HG02588 (cell line): ENCODE measurements at regions not wholly inside any gene's neighbourhood (a gene's known extent, or its start where the extent isn't known, plus 50 kb on each side); places are given as distances from the start of the nearest gene placed in this dataset.

Experiments
- ATAC-seq: cut with Tn5 transposase; IDR thresholded peaks from one replicate; pipeline ENCODE4 v1.9.1; 2021; ENCODE audit warnings: mild to moderate bottlenecking, moderate library complexity; ENCODE audit not compliant: unreplicated experiment

DNA sequence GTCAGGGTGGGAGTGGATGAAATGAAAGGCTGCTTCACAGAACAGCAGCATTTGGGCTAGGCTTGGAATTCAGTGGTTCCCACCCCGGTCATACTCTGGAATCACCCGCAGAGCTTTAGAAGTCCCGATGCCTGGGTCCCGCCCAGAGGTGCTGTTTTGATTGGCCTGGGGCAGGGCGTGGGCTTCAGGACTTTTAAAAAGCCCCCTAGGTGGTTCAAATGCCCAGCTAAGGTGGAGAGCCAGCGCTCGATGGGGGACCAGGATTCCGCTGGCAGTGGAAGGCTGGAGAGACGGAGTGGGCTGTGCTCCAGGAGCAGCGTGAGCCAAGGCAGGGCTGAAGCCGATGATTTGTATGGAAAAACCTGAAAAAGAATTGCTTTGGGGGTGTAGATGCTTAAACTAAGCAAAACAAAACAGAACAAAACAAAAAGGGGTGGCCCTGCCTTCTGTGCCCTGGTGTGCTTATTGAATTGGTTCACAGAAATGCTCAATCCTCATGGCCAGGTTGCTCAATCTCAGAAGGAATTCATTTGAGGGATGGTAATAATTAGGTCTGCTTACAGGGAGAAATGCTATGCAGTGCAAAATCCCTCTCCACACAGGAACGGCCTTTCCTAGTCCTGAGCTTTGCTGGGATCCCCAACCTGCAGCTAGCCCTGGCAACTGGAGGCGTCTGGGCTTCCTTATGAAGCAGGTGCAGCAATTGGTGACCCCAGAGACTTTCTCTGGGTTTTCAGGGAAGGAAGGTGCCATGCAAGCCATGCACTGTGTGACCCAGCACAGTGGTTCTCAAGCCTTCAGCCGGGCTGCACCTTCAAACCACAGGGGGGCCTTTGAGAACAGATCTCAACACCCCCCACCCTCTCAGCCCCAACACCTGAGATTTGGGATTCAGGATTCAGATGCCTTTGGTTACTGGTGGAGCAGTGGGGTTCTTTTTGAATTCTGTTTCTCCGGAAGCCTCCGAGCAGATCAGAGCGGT is 174.0 kb upstream of the ZNF618 start:
- ATAC-seq = no peak

DNA sequence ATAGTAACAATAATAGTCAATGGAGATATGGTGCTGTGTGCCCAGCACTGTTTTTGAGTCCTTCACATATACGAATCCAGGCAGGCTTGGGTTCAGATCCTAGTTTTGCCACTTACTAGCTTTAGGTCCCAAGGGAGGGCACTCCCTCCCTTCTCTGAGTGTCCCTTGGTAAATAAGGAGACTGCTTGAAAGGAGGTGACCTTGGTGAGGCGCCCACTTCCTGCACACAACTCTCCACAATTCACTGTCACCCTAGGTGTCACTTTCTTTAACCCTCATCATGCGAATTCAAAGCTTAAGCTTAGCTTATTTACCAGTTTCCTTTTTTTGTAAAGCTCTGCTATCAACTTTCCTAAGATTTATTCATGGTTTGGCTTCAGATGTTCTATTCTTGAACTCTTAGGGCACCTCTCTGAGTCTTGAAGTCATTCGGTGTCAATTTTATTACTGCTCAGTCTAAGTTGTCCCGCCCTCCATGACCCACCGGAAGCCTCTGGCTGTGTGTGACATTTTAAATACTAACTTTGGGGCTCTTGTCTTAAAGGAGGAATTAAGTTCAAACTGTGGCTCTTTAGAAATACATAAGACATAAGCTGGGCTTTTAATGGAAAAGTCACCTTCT is 170.7 kb upstream of the ZNF618 start:
- no peak for ATAC-seq

DNA sequence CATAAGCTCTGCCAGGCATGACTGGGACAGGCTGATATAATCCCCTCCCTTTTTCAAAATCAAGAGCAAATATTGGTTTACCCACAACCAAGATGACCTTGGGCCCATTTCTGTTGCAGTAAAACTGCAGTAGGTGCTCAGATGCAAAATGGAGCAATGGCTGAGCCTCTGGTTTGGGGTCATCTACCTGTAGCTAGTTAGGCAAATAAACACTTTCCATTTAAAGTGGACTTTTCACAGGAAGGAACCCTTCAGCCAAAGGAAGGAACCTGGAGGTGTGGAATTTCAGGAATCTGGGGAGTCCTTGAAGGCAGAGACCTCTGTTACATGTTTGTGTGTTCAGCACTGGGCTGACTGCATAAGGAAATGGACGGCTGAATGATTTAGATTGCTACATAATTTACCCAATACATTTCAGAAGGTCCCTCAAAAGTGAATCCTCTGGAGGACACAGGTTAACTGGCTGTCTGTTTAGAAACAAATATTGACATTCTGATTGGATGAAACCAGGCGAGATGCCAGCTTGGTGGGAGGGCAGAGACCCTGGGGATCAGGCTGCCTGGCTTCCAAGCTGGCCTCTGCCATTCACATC is 170.1 kb upstream of the ZNF618 start:
- ATAC-seq = no peak

DNA sequence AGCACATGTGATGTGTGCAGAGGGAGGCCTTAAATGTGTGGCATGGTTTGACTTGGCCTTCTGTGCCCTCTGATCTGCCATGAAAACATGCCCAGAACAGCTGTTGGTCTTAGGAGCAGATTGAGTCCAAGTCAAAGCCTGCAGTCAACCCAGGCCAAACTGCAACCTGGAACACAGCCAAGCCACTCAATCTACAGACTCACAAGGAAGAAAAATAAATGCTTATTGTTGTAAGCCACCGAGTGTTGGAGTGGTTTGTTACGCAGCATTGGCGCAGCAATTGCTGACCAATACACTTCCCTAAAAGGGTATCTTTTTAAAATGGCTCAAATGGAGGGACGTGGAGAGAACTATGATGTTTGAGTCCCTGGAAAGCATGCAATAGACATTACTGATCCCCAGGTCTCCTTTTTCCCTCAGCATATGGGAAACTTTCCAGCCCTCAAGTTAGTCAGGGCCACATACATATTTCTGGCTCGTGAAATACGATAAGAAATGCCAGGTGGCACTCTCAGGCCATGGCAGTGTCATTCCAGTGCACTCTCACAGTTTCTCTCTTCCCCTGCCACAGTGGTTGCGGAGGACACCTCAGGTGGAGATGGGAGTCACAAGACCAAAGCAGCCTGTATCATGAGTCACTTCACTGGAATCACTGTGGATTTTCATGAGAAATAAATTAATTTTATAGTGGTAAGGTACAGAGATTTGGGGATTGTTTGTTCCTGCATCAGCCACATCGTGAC is 168.0 kb upstream of the ZNF618 start:
- ATAC-seq = no peak

DNA sequence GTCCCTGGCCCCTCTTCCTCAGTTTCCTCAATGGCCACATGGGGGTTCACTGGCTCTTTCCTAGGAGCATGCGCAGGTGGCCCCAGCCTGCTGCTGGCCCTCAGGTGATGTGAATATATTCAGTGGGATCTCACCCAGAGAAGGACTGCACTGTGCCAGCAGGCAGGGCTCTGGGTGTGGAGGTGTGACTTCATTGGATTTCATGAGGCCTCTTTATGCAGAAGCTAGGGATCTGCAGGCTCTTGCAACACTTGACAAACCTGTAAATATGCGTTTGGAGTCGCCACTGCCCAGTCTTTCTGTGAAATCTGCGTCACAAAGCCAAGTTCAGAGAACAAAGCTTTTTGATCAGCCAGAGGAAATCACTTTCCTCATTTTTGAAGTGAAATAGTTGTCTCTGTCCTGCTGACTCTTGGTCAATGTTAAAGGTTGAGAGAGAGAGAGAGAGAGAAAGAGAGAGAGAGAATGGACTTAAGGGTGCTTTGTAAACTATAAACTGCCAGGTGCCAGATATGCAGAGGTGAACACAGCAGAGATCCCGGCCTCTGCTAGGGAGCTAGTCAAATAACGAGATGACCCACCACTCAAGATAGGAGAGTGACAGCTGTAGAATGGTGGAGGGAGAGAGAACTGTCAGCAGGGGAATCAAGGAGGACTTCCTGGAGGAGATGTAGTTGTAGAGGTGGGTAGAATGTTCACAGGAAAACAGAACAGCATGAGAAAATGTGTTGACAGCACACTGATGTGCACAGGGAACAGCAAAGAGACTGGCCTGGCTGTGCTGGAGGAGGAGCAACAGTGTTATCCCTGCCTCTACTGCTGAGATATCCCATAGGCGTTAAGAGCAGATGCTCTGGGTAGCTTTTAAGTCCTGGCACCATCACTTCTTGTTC is 167.0 kb upstream of the ZNF618 start:
- no peak for ATAC-seq

DNA sequence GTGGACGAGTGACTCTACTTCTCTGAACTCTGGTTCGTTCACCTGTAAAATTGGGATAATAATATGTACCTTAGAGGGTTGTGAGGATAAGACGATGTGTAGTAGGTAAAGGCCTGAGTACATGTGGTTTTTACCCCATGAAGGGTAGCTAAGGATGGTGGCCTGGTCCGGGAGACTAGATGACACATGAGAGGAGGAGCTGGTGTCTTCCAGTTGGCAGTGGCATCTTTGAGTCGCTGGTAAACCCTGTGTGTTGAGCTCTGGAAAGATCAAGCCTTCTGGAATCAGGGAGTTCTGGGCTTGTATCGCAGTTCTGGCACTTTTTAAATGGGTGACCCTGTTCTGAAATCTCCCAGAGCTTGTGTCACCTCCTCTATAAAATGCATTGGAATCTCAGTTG is 166.4 kb upstream of the ZNF618 start:
- ATAC-seq = no peak

DNA sequence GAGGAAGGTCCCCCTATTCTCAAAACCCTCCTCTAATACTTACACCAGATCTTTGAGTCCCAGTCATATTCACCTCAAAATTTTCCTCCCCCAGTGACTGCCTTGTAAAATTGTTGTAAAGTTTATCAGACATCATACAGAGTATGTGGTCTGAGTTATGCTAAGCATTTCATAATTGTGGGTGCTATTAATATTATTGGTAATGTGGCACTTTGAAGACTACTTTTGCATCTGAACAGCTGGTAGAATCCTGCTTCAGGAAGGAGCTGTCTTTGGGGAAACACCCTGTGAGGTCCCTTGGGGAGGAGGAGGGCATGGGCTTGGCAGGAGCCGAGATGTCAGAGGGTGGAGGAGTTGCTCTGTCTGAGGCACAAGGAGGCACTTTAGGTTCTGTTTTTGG is 164.9 kb upstream of the ZNF618 start:
- ATAC-seq = no peak

DNA sequence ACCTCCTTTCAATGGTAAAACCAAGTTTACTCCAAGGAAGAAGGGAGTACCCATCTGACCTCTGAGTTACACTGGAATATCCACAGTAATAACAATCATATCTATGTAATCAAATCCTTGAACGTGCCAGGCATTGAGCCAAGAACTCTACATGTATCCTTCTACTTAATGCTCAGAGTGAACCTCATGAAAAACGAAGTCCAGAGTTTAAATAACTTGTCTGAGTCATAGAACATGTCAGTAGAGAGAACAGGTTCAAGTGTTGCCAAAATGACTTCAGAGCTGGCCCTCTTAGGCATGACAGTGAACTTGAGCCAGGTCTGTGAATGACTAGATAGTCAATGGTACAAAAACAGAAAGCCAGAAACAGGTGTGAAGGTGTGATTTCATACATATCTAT is 164.1 kb upstream of the ZNF618 start:
- ATAC-seq = no peak

DNA sequence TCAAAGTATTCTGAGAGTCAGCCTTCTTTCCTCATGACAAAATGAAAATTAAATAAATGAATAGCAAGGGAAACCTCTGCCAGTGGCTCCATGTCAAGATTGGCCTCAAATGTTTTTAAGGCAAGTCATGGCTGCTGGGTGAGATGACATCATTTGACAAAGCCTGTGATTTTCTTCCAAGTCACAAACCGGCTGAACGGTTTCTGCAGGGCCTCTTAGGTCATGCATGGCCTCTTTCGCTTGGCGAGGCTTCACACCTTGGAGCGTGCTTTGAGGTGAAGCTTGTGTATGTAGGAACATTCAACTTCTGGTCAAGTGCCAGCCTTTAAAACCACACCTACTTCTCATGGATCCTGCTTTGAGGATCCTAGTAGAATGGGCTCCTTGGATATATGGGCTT is 161.0 kb upstream of the ZNF618 start:
- no peak for ATAC-seq

DNA sequence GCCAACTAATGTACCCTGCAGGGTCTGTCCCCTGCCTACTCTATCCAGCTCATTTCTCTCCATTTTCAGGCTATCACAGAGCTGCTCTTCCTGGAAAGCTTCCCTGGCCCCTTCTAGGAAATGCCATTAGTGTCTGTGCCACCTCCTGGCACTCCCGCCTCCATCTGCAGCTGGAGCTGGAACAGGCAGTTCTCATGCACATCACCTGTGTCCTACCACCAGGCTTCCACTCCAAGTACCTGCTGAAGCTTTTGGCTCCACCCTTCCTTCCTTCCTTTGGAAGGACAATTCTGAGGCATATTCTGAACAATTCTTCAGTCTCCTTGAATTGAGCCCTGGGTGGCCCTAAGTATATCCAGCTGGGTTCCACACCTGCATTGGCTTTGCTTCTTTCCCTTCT is 156.2 kb upstream of the ZNF618 start:
- no peak for ATAC-seq

DNA sequence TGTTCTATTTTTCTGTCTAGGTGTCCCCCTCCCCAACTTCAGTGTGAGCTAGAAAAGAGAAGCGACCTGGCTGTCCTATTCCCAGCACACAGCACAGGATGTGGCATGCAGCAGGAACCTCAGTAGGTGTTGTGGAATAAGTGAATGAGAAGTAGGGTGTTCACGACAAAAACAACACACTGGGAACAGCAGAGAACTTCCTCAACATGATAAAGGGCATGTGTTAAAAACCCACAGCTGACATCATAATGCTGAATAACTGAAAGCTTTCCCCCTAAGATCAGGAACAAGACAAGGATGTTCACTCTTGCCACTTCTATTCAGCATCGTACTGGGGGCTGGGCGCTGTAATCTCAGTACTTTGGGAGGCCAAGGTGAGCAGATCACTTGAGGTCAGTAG is 155.6 kb upstream of the ZNF618 start:
- ATAC-seq = no peak

DNA sequence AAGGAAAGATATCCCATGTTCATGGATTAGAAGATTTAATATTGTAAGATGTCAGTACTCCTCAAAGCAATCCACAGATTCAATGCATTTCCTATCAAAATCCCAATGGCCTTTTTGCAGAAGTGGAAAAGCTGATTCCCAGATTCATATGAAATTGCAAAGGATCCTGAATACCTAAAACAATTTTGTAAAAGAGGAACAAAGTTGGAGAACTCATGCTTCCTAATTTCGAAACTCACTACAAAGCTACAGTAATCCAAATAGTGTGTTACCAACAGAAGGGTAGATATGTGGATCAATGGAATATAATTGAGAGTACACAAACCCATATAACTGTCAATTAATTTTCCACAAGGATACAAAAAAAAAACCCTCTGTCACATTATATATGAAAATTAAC is 154.3 kb upstream of the ZNF618 start:
- no peak for ATAC-seq

DNA sequence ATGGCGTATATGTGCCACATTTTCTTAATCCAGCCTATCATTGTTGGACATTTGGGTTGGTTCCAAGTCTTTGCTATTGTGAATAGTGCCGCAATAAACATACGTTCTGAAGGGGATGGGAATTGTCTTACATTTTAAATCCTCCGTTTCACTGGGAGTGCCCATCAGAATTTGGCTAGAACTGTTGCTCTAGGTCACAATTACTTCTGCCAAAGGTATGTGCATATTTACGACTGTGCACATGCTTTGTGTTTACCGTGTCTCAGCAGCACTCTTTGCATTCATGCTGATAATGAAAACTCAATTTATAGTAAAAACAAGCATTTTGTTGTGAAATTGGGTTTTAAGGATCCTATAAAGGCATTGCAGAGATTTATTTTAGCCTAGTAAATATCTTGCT is 151.9 kb upstream of the ZNF618 start:
- ATAC-seq = no peak

DNA sequence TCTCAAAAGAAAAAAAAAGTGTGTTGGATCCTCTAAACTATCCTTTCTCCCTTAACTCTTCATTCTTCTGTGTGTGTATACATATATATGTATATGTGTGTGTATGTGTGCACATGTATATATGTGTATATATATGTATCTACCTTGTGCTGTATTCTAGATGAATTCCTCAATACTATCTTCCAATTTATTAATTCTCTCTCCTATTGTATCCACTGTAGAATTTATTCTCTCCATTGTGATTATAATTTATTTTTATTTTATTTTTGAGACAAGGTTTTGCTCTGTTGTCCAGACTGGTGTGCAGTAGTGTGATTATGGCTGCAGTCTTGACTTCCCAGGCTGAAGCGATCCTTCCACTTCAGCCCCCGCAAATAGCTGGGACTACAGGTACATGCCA is 147.1 kb upstream of the ZNF618 start:
- ATAC-seq = no peak

DNA sequence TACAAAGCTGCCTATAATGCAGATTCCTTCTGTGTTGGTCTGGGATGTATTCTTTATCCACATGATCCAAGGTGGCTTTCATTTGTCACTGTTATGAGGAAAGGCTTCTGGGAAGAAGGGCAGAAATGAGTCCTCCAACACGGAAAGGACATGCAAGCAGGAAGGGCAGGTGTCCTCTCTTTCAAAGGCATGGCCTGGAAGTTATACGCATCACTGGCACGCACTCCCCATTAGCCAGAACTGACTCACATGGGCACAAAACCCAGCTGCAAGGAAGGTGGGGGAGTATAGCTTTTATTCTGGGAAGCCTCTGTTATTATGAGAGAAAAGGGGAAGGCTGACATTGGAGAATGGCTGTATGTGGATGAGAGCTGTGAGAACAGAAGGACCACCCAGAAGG is 141.3 kb upstream of the ZNF618 start:
- no peak for ATAC-seq

DNA sequence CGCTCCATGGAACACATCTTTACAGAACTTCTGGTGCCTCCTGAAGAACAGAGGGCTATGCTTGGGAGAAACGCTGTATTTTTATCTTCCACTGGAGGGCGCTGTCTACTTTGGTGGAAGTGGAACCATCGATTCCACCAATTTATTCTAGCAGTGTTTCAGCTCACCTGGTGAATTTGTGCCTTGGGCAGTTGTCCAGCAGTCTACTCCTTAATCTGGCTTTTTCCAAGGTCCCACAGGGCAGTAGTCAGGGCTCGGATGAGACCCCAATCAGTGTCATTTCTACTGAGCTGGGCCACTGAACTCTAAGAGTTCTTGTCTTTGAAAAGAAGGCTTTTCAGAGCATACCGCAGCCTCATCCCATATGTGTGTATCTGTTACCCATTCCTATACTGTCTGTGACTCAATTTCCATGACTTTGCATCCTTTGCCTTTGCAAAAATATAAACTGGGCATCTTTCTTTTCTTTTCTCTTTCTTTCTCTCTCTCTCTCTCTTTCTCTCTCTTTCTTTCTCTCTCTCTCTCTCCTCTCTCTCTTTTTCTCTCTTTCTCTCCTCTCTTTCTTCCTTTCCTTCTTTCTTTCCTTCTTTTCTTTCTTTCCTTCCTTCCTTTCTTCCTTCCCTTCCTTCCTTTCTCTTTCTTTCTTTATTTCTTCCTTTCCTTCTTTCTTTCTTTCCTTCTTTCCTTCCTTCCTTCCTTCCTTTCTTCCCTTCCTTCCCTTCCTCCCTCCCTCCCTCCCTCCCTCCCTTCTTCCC is 138.4 kb upstream of the ZNF618 start:
- no peak for ATAC-seq

DNA sequence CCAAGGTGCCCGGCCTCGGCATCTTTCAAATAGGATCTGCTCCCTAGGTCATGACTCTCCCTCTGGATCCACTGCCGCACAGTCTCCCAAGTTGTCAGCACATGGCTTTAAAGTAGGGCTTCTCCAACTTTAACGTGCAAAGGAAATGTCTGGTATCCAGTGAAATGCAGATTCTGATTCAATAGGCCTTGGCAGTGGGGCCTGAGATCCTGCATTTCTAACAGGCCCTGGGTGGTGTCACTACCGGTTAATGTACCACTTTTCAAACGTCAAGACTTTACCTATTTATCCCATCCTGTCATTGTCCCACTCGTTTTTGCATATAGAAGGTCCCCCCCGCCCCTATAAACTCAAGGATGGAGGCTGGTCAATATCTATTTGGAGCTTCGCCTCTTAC is 137.6 kb upstream of the ZNF618 start:
- no peak for ATAC-seq

DNA sequence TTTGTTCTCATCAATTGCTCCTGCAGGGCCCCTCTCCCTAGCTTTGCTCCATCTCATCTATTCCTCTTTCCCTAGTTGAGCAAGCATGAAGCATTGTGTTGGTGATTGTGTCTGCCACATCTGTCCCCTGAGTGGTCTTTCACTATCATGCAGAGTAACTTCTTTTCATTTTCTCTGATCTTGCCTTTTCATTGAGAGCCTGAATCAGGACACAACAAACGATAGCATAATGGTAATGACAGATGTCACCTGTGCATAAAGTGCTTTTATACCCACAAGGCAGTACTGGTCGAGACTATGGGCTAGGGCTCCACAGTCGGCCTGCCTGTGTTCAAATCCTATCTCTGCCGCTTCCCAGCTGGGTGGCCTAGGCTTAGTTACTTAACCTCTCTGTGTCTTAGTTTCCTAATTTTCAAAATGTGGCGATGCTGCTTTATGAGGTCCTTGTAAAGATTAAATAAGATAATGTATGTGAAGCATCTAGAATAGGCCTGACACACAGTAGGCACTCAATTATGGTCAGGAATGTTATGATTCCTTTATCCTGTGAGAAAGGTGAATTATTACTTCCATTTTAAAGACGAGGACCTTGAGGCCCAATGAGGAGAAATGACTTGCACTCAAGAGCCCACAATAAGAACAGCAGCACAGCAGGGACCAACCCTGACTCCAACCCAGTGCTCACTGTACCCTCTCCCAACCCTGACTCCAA is 137.1 kb upstream of the ZNF618 start:
- ATAC-seq = no peak
